ENCODE measurements at regions not wholly inside any gene's neighbourhood (a gene's known extent, or its start where the extent isn't known, plus 50 kb on each side); places are given as distances from the start of the nearest gene placed in this dataset.
"Not testable (repeated sequence)": the region's sequence is repeated elsewhere in the genome, so short reads cannot be mapped to it uniquely, and the experiment has no call there.

GRCh38 chrX:112440277-112440676 lies 239.5 kb downstream of the LHFPL1 start:
- Histone ChIP-seq H3K4me3 (no peak overlapping the region), H3K27ac (no peak overlapping the region), H3K9me3 (no peaks in the 10 kb centered on the region), H3K36me3 (no peaks in the 10 kb centered on the region), H3K27me3 (no peaks in the 10 kb centered on the region), H3K4me1 (no peaks in the 10 kb centered on the region)
- WGBS, 5 donors = 90 to 96% (median 92%) methylated on average over 2 of the region's 2 CpGs
- no peak for DNase-seq
- intact Hi-C loops (cut with DNase I; ENCODE audit: low total_unique reads) = no loop called here
- no peak for TF ChIP-seq POLR2A (IDR thresholded peaks at IDR 0.05)
- no peak for TF ChIP-seq POLR2AphosphoS5 (IDR thresholded peaks at IDR 0.05)
- no peak for TF ChIP-seq EP300 (IDR thresholded peaks at IDR 0.05)
- TF ChIP-seq CTCF (IDR thresholded peaks at IDR 0.05) = no peak

GRCh38 chrX:112424166-112424565 lies 255.6 kb downstream of the LHFPL1 start:
- H3K4me3 ChIP-seq = no peak overlapping the region
- intact Hi-C loops (cut with DNase I; ENCODE audit: low total_unique reads) = no loop called here
- no peaks in the 10 kb centered on the region for H3K27me3 ChIP-seq
- H3K27ac ChIP-seq = no peak overlapping the region
- H3K36me3 ChIP-seq = no peaks in the 10 kb centered on the region
- 75 to 88% (median 83%) methylated on average over 1 of the region's 1 CpG for WGBS, 5 donors
- DNase-seq = no peak
- H3K4me1 ChIP-seq = no peaks in the 10 kb centered on the region
- TF ChIP-seq CTCF (IDR thresholded peaks at IDR 0.05) = no peak
- TF ChIP-seq POLR2AphosphoS5 (IDR thresholded peaks at IDR 0.05) = no peak
- no peak for TF ChIP-seq POLR2A (IDR thresholded peaks at IDR 0.05)
- TF ChIP-seq EP300 (IDR thresholded peaks at IDR 0.05) = no peak
- H3K9me3 ChIP-seq = no peaks in the 10 kb centered on the region

DNA sequence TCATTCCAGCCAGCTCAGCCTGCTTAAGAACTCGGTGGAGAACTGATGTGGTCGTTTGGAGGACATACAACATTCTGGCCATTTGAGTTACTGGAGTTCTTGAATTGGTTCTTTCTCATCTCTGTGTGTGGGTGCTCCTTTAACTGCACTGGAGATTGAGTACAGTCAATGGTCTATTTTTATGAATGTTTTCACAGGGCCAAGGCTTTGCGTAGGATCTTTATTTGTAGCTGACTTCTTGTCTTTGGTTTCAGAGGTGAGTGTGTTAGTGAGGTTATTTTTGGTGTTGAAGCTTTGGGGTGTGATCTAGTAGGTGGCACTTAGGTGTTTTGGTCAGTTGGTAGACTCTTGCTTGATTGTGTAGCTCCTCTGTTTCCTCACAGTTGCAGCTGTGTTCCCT lies 288.4 kb downstream of the LHFPL1 start:
- Histone ChIP-seq H3K27ac (no peak overlapping the region), H3K4me1 (no peaks in the 10 kb centered on the region), H3K9me3 (no peaks in the 10 kb centered on the region), H3K4me3 (no peak overlapping the region), H3K36me3 (no peaks in the 10 kb centered on the region), H3K27me3 (no peaks in the 10 kb centered on the region)
- intact Hi-C loops (cut with DNase I; ENCODE audit: low total_unique reads) = no loop called here
- WGBS, 5 donors = 33 to 74% (median 59%) methylated on average over 3 of the region's 3 CpGs
- DNase-seq = no peak
- TF ChIP-seq POLR2A (IDR thresholded peaks at IDR 0.05) (no peak), EP300 (IDR thresholded peaks at IDR 0.05) (no peak), POLR2AphosphoS5 (IDR thresholded peaks at IDR 0.05) (no peak), CTCF (IDR thresholded peaks at IDR 0.05) (no peak)

DNA sequence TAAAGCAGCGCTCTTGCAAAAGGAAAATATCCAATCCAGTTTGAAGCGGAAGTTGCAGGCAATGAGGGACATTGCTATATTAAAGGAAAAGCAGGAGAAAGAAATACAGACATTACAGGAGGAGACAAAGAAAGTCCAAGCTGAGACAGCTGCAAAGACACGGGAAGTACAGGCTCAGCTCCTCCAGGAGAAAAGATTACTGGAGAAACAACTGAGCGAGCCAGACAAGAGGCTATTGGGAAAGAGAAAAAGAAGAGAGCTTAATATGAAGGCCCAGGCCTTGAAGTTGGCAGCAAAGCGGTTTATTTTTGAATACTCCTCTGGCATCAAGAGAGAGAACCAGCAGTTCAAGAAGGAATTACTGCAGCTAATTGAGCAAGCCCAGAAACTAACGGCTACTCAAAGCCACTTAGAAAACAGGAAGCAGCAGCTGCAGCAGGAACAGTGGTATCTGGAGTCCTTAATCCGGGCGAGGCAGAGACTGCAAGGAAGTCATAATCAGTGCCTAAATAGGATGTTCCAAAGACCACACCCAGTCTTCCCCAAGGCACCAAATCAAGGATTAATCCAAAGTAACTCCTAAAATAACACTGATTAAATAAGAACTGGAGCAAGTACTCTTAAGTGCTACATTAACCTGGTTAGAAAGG lies 298.0 kb downstream of the LHFPL1 start:
- H3K36me3 ChIP-seq; DNase-seq; H3K9me3 ChIP-seq; H3K4me1 ChIP-seq; H3K4me3 ChIP-seq; intact Hi-C loops (cut with DNase I; ENCODE audit: low total_unique reads); H3K27me3 ChIP-seq; H3K27ac ChIP-seq: not testable (repeated sequence)
- WGBS, 5 donors = 36 to 47% (median 46%) methylated on average over 8 of the region's 8 CpGs

- Histone ChIP-seq H3K4me1 (no peaks in the 10 kb centered on the region), H3K4me3 (no peak overlapping the region), H3K27ac (no peak overlapping the region), H3K36me3 (no peaks in the 10 kb centered on the region), H3K9me3 (no peaks in the 10 kb centered on the region), H3K27me3 (no peaks in the 10 kb centered on the region)
- 79 to 93% (median 90%) methylated on average over 15 to 39 of the region's 39 CpGs for WGBS, 5 donors
- intact Hi-C loops (cut with DNase I; ENCODE audit: low total_unique reads) = no loop called here
- no peak for TF ChIP-seq POLR2AphosphoS5 (IDR thresholded peaks at IDR 0.05)
- no peak for TF ChIP-seq CTCF (IDR thresholded peaks at IDR 0.05)
- TF ChIP-seq EP300 (IDR thresholded peaks at IDR 0.05) = no peak
- no peak for TF ChIP-seq POLR2A (IDR thresholded peaks at IDR 0.05)
- DNase-seq = no peak
Observed at GRCh38 chrX:112380541-112381278, 298.1 kb upstream of the TRPC5 start.

All from stomach (tissue), 8 donors.